Fibroblast of the aortic adventitia (primary cell): ENCODE measurements at regions not wholly inside any gene's neighbourhood (a gene's known extent, or its start where the extent isn't known, plus 50 kb on each side); places are given as distances from the start of the nearest gene placed in this dataset.
"Not testable (repeated sequence)": the region's sequence is repeated elsewhere in the genome, so short reads cannot be mapped to it uniquely, and the experiment has no call there.

Source experiments
- DNase-seq: peaks from one replicate; pipeline ENCODE4 v3.0.0-alpha.2; 2010; ENCODE audit warnings: low read depth
- H3K4me3 ChIP-seq: 2 replicates; pipeline ENCODE4 v1.5.1; 2011; ENCODE audit warnings: low read depth, mild to moderate bottlenecking, control low read depth, low read length, moderate library complexity
- TF ChIP-seq, protein P1 (sequence below): IDR thresholded peaks from 2 replicates; pipeline ENCODE4 v1.5.1; 2011; ENCODE audit warnings: mild to moderate bottlenecking, low read length, control low read depth, inconsistent platforms; ENCODE audit not compliant: insufficient read depth

DNA sequence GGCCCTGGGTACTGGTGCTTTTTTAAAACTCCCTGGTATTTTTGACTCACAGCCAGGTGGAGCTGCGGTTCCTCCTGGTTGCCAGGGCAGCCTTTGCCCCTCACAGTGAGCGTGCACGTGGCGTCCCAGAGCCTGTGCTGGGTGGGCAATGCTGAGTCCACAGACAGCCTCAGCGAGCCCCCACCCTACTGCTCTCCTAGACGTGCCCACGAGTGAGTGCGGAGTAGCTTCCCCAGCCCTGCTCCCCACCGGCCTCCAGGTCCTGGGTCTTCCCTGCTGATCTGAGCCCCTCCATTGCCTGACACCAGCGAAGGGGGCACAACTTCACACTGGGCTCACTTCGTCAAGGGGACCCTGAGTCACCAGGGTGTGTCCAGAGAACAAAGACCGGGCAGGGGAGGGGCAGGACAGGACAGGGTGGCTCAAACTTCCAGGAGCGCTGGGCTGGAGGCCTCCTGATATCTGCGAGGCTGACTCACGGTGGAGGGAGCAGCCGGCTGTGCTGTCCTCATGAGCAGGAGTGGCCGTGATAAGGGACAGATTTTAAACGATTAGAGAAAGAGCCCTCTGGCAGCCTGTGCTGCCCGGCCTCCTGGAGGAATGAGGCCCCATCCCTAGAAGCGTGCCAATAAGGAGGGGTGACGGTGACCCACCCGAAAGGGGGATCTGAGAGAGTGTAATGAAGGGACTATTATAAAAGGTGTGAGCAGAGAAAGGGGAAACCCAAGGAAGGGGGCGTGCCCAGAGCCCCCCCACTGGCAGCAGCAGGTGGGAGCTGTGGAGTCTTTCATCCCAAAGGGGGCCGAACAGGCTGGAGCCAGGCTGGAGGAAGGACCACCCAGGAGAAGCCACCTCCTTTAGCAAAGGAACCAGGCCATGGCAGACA lies 129.3 kb upstream of the FGF3 start:
- no peak overlapping the region for H3K4me3 ChIP-seq
- TF ChIP-seq, protein P1, sequence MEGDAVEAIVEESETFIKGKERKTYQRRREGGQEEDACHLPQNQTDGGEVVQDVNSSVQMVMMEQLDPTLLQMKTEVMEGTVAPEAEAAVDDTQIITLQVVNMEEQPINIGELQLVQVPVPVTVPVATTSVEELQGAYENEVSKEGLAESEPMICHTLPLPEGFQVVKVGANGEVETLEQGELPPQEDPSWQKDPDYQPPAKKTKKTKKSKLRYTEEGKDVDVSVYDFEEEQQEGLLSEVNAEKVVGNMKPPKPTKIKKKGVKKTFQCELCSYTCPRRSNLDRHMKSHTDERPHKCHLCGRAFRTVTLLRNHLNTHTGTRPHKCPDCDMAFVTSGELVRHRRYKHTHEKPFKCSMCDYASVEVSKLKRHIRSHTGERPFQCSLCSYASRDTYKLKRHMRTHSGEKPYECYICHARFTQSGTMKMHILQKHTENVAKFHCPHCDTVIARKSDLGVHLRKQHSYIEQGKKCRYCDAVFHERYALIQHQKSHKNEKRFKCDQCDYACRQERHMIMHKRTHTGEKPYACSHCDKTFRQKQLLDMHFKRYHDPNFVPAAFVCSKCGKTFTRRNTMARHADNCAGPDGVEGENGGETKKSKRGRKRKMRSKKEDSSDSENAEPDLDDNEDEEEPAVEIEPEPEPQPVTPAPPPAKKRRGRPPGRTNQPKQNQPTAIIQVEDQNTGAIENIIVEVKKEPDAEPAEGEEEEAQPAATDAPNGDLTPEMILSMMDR = no peak
- peak; percentile 32 for DNase-seq

DNA sequence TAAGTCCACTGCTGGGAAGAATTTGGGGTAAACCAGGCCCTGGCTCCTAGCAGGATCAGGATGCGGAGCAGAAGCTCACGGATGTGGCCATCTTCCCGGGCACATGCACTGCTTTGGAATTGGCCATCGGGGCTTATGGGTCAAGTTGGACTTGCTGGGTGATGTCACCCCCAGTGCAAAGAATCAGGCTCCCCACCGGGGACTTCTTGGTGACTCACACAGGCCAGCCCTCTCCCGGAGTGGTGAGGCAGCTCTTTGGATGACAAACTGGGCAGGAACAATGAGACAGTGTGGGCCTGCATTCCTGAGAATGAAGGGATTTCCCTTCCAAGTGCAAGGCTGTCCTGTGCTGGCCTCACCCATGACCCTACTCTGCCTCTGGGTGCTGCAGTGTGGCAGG lies 128.8 kb upstream of the ANO1 start:
- DNase-seq = peak; percentile 73
- TF ChIP-seq, protein P1 = no peak
- no peak overlapping the region for H3K4me3 ChIP-seq

DNA sequence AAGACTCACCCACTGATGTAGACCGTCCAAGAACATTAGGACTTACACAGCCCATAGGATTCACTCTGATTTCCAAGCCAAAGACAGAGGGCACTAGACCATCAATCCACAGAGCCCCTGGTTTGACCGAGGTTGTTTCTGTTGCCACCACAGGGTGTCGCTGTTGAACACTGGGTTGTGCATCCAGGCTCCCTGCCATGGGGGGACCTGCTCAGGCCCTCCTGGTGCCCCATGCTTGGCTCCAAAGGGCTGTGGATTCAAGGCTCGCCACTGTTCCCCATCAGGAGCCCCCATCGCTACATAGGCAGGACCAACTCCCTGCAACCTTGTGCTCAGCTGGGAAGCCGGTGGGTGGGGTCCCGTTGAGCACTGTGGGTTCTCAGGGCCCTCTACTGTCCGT lies 128.0 kb upstream of the ANO1 start:
- TF ChIP-seq, protein P1 = peak; percentile 40
- H3K4me3 ChIP-seq = no peak overlapping the region
- peak; percentile 4 for DNase-seq

DNA sequence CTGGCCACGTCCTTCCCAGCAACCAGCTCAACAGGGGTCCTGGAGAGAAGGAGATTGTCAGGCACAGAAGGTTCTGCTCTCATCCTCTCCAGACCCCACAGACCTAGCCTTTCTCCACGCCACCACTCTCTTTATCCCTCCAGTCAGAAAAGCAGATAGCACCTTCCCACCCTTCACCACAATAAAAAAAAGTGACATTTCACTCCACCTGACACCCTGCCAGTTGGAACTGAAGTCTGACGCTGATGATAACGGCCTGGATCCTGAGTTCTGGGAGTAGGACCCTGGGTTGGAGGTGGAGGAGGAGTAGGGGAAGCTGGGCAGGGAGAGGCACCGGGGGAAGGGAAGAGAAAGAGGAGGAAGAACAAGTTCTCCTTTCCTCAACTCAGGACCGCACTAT lies 127.5 kb upstream of the ANO1 start:
- no peak for DNase-seq
- TF ChIP-seq, protein P1 = no peak
- H3K4me3 ChIP-seq = no peak overlapping the region

DNA sequence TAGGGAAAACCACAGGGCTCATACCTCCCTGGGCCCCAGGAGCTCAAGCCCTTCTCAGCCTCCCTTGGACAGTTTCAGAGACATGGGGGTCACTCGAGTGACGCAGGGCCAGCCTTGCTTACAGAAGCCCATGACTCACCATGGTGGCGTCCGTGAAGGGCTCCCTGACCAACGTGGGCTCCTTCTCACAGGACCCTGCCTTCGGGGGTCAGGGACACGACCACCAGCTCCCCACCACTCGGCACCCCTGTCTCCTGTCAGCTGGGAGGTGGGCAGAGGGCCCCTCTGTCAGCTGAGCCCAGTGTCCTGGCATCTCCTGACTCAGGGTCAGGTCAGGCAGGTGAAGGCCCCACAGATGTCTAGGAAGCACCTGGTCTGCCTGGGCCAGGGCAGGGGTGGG lies 126.3 kb upstream of the ANO1 start:
- TF ChIP-seq, protein P1 = no peak

DNA sequence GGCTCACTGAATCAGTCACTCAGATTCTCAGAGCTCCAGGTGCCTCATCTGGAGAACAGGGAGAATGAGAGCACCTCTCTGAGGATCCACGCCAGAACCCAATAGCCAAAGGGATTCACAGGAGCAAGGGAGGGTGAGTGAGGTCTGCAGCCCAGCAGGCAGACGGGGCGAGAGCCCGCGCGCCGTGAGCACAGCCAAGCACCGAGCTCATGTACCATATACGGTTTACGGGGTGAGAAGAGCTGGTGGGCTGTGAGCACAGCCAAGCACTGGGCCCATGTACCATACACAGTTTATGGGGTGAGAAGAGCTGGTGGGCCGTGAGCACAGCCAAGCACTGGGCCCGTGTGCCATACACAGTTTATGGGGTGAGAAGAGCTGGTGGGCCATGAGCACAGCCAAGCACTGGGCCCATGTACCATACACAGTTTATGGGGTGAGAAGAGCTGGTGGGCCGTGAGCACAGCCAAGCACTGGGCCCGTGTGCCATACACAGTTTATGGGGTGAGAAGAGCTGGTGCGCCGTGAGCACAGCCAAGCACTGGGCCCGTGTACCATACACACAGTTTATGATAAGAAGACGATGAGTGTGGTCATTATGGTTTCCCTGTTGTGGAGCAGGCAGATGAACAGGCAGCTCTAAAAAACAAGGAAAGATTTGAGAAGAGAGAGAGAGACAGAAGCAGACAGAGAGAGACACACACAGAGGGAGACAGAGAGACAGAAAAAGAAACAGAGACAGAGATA lies 125.7 kb upstream of the ANO1 start:
- H3K4me3 ChIP-seq, DNase-seq: not testable (repeated sequence)

More for the DNA sequence above, 126.3 kb upstream of the ANO1 start:
- no peak overlapping the region for H3K4me3 ChIP-seq
- DNase-seq = no peak

DNA sequence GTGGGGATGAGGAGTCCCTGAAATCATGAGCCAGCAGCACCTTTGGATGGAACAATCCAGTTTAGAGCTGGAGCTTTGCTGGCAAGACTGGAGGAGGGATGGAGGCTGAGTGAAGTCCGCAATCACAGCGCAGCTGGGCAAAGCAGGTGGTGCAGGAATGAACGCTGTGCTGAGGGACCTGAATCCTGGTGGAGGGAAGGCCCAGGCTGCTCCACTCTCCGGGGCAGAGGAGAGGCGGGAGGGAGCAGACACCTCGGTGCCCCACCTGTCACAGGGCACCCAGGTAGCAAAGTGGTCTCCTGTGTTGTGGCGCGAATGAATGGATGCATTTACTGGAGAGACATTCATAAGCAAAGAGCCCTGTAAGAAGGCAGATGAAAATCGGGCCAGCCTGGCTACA lies 124.8 kb upstream of the ANO1 start:
- no peak for DNase-seq
- TF ChIP-seq, protein P1 = no peak
- H3K4me3 ChIP-seq = no peak overlapping the region
